H1 (cell line): ENCODE measurements at regions not wholly inside any gene's neighbourhood (a gene's known extent, or its start where the extent isn't known, plus 50 kb on each side); places are given as distances from the start of the nearest gene placed in this dataset.

Source experiments
- CTCF ChIA-PET: fragments of 300-600 bp; sonication (Branson Sonifier 250); formaldehyde crosslinking; loops from one replicate; lab custom pipeline; 2021; ENCODE audit not compliant: partially characterized antibody; lab: Charles Lee
- POLR2A ChIA-PET: fragments of 300-600 bp; sonication (Branson Sonifier 250); formaldehyde crosslinking; loops from one replicate; lab custom pipeline; 2021; ENCODE audit warnings: inconsistent platforms; ENCODE audit not compliant: partially characterized antibody; lab: Charles Lee
- DNase-seq, 2 experiments: peaks; one replicate each; pipeline versions ENCODE4 v3.0.0 to v3.0.0-alpha.2; 2010 to 2022; ENCODE audit warnings: low spot score in 2 of 2, low read depth in 1 of 2, mixed read lengths in 1 of 2
- FAIRE-seq: peaks from 2 replicates; lab custom pipeline; 2011; peaks lifted over from hg19 to GRCh38; lab: Jason Lieb, UNC
- H2AFZ ChIP-seq: 2 replicates; pipeline ENCODE4 v1.8.1; 2012; ENCODE audit warnings: low read length, inconsistent platforms
- H2AK5ac ChIP-seq: 2 replicates; pipeline ENCODE4 v1.6.1; 2013; ENCODE audit warnings: low read depth, low read length
- H2BK120ac ChIP-seq: replicated peaks from 2 replicates; pipeline ENCODE3; 2013; ENCODE audit warnings: low read depth, low read length, inconsistent platforms
- H2BK12ac ChIP-seq: 2 replicates; pipeline ENCODE4 v1.6.1; 2013; ENCODE audit warnings: low read depth, low read length
- H2BK15ac ChIP-seq: 2 replicates; pipeline ENCODE4 v1.6.1; 2013; ENCODE audit warnings: low read length
- H2BK20ac ChIP-seq: 2 replicates; pipeline ENCODE4 v1.6.1; 2013; ENCODE audit warnings: low read length
- H2BK5ac ChIP-seq: 2 replicates; pipeline ENCODE4 v1.6.1; 2013; ENCODE audit warnings: low read depth, low read length
- H3K14ac ChIP-seq: 2 replicates; pipeline ENCODE4 v1.6.1; 2013; ENCODE audit warnings: inconsistent platforms; ENCODE audit not compliant: insufficient read length
- H3K18ac ChIP-seq: 2 replicates; pipeline ENCODE4 v1.6.1; 2013; ENCODE audit warnings: low read length; ENCODE audit errors: extremely low read depth
- H3K23ac ChIP-seq: 2 replicates; pipeline ENCODE4 v1.6.1; 2013; ENCODE audit warnings: inconsistent platforms; ENCODE audit not compliant: insufficient read length
- H3K23me2 ChIP-seq: 2 replicates; pipeline ENCODE4 v1.6.1; 2013; ENCODE audit warnings: low read depth, low read length
- H3K27ac ChIP-seq: 2 replicates; pipeline ENCODE4 v1.6.1; 2011; ENCODE audit warnings: low read depth, low read length, inconsistent platforms
- H3K27me3 ChIP-seq, 4 experiments: replicated peaks in 1 of 4; 1 replicate in 1 of 4; 2 replicates in 3 of 4; pipeline versions ENCODE4 v1.6.1 to v1.8.1; 2011 to 2013; ENCODE audit warnings: low read length in 3 of 4, mild to moderate bottlenecking in 3 of 4, inconsistent platforms in 2 of 4, mixed read lengths in 2 of 4, moderate library complexity in 1 of 4; ENCODE audit not compliant: control insufficient read depth in 3 of 4, insufficient read depth in 3 of 4; ENCODE audit errors: extremely low read depth in 1 of 4
- H3K36me3 ChIP-seq, 4 experiments: 2 replicates each; pipeline versions ENCODE4 v1.6.1 to v1.8.1; 2011 to 2013; ENCODE audit warnings: mild to moderate bottlenecking in 4 of 4, low read length in 3 of 4, moderate library complexity in 2 of 4, control low read depth in 1 of 4, inconsistent platforms in 1 of 4; ENCODE audit not compliant: insufficient read depth in 4 of 4, control insufficient read depth in 2 of 4
- H3K4ac ChIP-seq: replicated peaks from 2 replicates; pipeline ENCODE3; 2013; ENCODE audit warnings: low read length, low read depth, mixed read lengths, inconsistent platforms; ENCODE audit not compliant: insufficient read length
- H3K4me1 ChIP-seq, 4 experiments: replicated peaks in 1 of 4; 1 replicate in 1 of 4; 2 replicates in 3 of 4; pipeline versions ENCODE4 v1.6.1 to v1.8.1; 2011 to 2013; ENCODE audit warnings: low read length in 3 of 4, inconsistent platforms in 2 of 4, mixed read lengths in 1 of 4; ENCODE audit not compliant: insufficient read depth in 4 of 4, control insufficient read depth in 3 of 4
- H3K4me2 ChIP-seq, 2 experiments: 2 replicates each; pipeline versions ENCODE4 v1.6.1 to v1.8.1; 2011 to 2013; ENCODE audit warnings: low read depth in 2 of 2, low read length in 2 of 2, control low read depth in 1 of 2, inconsistent platforms in 1 of 2, mild to moderate bottlenecking in 1 of 2; ENCODE audit not compliant: insufficient read depth in 1 of 2
- H3K4me3 ChIP-seq, 4 experiments: fragments of 200-600, 300-600 bp in 1 of 4; sonication (generic), shearing (Covaris generic), sonication (Bioruptor Twin) in 1 of 4; 2 replicates each; pipeline versions ENCODE4 v1.5.1 to v1.8.1; 2011 to 2016; ENCODE audit warnings: low read length in 4 of 4, low read depth in 3 of 4, control low read depth in 2 of 4, inconsistent platforms in 2 of 4, mild to moderate bottlenecking in 2 of 4, mixed read lengths in 1 of 4, moderate library complexity in 1 of 4; ENCODE audit not compliant: insufficient read depth in 2 of 4; ENCODE audit errors: extremely low read depth in 1 of 4
- H3K56ac ChIP-seq: replicated peaks from 2 replicates; pipeline ENCODE3; 2013; ENCODE audit warnings: low read depth, mild to moderate bottlenecking, mixed read lengths, low read length, inconsistent platforms; ENCODE audit not compliant: insufficient read length
- H3K79me1 ChIP-seq: 2 replicates; pipeline ENCODE4 v1.6.1; 2013; ENCODE audit warnings: low read depth, low read length, control low read depth
- H3K79me2 ChIP-seq, 2 experiments: 2 replicates each; pipeline versions ENCODE4 v1.6.1 to v1.8.1; 2012 to 2013; ENCODE audit warnings: low read length in 2 of 2, mild to moderate bottlenecking in 2 of 2, inconsistent platforms in 1 of 2; ENCODE audit not compliant: insufficient read depth in 2 of 2, control insufficient read depth in 1 of 2
- H3K9ac ChIP-seq, 4 experiments: replicated peaks in 1 of 4; 1 replicate in 1 of 4; 2 replicates in 3 of 4; pipeline versions ENCODE4 v1.6.1 to v1.8.1; 2011 to 2013; ENCODE audit warnings: low read depth in 3 of 4, low read length in 3 of 4, control low read depth in 2 of 4, mild to moderate bottlenecking in 2 of 4, moderate library complexity in 2 of 4, inconsistent platforms in 1 of 4; ENCODE audit errors: extremely low read depth in 1 of 4
- H3K9me3 ChIP-seq, 2 experiments: 2 replicates each; pipeline versions ENCODE4 v1.6.1 to v1.8.1; 2012 to 2013; ENCODE audit warnings: mild to moderate bottlenecking in 2 of 2, moderate library complexity in 2 of 2, control low read depth in 1 of 2, inconsistent platforms in 1 of 2, low read depth in 1 of 2, low read length in 1 of 2, mixed read lengths in 1 of 2; ENCODE audit not compliant: insufficient read depth in 2 of 2
- H4K20me1 ChIP-seq, 2 experiments: replicated peaks in 1 of 2; 2 replicates each; pipeline versions ENCODE3 to v1.8.1; 2011 to 2013; ENCODE audit warnings: inconsistent platforms in 2 of 2, low read length in 2 of 2, mild to moderate bottlenecking in 1 of 2; ENCODE audit not compliant: insufficient read depth in 2 of 2, control insufficient read depth in 1 of 2
- H4K5ac ChIP-seq: 2 replicates; pipeline ENCODE4 v1.6.1; 2013; ENCODE audit warnings: low read length, low read depth, mixed read lengths, inconsistent platforms; ENCODE audit not compliant: insufficient read length
- H4K8ac ChIP-seq: 2 replicates; pipeline ENCODE4 v1.8.0; 2013; ENCODE audit warnings: mild to moderate bottlenecking, moderate library complexity, low read length, inconsistent platforms; ENCODE audit not compliant: insufficient read depth; ENCODE audit errors: extremely low read depth
- H4K91ac ChIP-seq: replicated peaks from 2 replicates; pipeline ENCODE3; 2013; ENCODE audit warnings: low read length, mixed read lengths, inconsistent platforms; ENCODE audit not compliant: insufficient read length
- CHD7 ChIP-seq: fragments of 300-600 bp; sonication (generic); IDR thresholded peaks from 2 replicates; pipeline ENCODE4 v1.7.1; 2012; ENCODE audit warnings: low read length, moderate library complexity, mild to moderate bottlenecking, inconsistent platforms; ENCODE audit not compliant: insufficient replicate concordance
- WGBS, 2 experiments: shearing (Covaris generic) in 1 of 2; methylation state at CpG; one replicate each; pipeline versions ENCODE4 v1.1.6 to v1.1.7; 2013 to 2015; ENCODE audit warnings: low lambda C conversion rate in 2 of 2, mixed read lengths in 2 of 2, inconsistent platforms in 1 of 2, low coverage in 1 of 2, missing lambda C conversion rate in 1 of 2; ENCODE audit not compliant: insufficient replicate concordance in 2 of 2, insufficient coverage in 1 of 2, insufficient read length in 1 of 2; ENCODE audit errors: extremely low coverage in 1 of 2, missing lambda C conversion rate in 1 of 2; 5-methylcytosine and 5-hydroxymethylcytosine counted together

- no peak overlapping the region for H3K23ac ChIP-seq
- H3K27ac ChIP-seq, result no peak overlapping the region
- no peak overlapping the region for H2BK5ac ChIP-seq
- H3K27me3 ChIP-seq, result peaks cover 0 to 1% (median 0%) of the 10 kb centered on the region in 4 experiments; a peak in 1 of 7 replicates
- no peaks in the 10 kb centered on the region for H3K9me3 ChIP-seq
- no peak overlapping the region for H3K9ac ChIP-seq
- no peaks in the 10 kb centered on the region for H4K20me1 ChIP-seq
- CTCF ChIA-PET, result interaction anchor here (2.9 kb wide), 1 partner anchor 13 kb away, joined by 10 read pairs; no protein-coding TSS in a partner anchor
- H4K5ac ChIP-seq, result no peak overlapping the region
- no peak overlapping the region for H3K4ac ChIP-seq
- FAIRE-seq, result no peak
- no peaks in the 10 kb centered on the region for H3K79me2 ChIP-seq
- H3K14ac ChIP-seq, result no peak overlapping the region
- H3K4me2 ChIP-seq, result no peak overlapping the region
- POLR2A ChIA-PET, result no interaction called here
- no peak overlapping the region for H2BK15ac ChIP-seq
- H2AK5ac ChIP-seq, result no peak overlapping the region
- TF ChIP-seq CHD7, result no peak
- H3K79me1 ChIP-seq, result no peaks in the 10 kb centered on the region
- H2AFZ ChIP-seq, result no peak overlapping the region
- no peak overlapping the region for H3K56ac ChIP-seq
- no peak overlapping the region for H3K18ac ChIP-seq
- 92% methylated on average over 3 of the region's 3 CpGs; no CpG with 5 or more reads in 1 of the 2 experiments for whole genome bisulfite sequencing, 2 experiments
- no peaks in the 10 kb centered on the region for H3K36me3 ChIP-seq
- no peak overlapping the region for H2BK120ac ChIP-seq
- no peak for DNase-seq
- H2BK12ac ChIP-seq, result no peak overlapping the region
- no peak overlapping the region for H3K4me3 ChIP-seq
- no peak overlapping the region for H4K8ac ChIP-seq
- H2BK20ac ChIP-seq, result no peak overlapping the region
- no peaks in the 10 kb centered on the region for H3K4me1 ChIP-seq
- H4K91ac ChIP-seq, result no peak overlapping the region
- H3K23me2 ChIP-seq, result no peaks in the 10 kb centered on the region
These were observed 309.1 kb upstream of the EDNRB start for GRCh38 chr13:78227709-78228108.
